ENCODE measurements at regions not wholly inside any gene's neighbourhood (a gene's known extent, or its start where the extent isn't known, plus 50 kb on each side); places are given as distances from the start of the nearest gene placed in this dataset.

DNA sequence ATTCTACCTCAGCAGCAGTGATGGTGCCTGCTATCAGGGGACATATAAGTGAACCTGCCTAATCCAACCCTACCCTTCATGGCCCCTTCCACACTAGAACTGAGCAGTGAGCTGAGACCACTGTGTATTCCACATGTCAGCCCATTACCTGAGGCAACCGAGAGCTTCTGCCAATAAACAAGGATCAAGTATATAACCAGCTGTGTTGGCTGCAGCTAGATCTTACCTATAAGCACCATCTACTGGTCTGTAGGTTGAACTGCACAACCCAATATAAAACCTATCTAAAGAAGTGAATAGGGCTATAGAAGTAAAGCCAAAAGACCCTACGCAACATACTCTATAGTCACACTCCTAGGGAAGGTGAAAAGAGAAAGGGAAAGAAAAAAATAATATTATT is 376.9 kb downstream of the HHIPL2 start:
- Histone ChIP-seq H3K27ac (no peak overlapping the region), H3K4me1 (peaks cover 0 to 4% of the 10 kb centered on the region in 2 donors), H3K36me3 (no peaks in the 10 kb centered on the region), H3K9me3 (no peaks in the 10 kb centered on the region), H3K27me3 (no peaks in the 10 kb centered on the region), H3K4me3 (no peak overlapping the region)
- TF ChIP-seq, protein P1, sequence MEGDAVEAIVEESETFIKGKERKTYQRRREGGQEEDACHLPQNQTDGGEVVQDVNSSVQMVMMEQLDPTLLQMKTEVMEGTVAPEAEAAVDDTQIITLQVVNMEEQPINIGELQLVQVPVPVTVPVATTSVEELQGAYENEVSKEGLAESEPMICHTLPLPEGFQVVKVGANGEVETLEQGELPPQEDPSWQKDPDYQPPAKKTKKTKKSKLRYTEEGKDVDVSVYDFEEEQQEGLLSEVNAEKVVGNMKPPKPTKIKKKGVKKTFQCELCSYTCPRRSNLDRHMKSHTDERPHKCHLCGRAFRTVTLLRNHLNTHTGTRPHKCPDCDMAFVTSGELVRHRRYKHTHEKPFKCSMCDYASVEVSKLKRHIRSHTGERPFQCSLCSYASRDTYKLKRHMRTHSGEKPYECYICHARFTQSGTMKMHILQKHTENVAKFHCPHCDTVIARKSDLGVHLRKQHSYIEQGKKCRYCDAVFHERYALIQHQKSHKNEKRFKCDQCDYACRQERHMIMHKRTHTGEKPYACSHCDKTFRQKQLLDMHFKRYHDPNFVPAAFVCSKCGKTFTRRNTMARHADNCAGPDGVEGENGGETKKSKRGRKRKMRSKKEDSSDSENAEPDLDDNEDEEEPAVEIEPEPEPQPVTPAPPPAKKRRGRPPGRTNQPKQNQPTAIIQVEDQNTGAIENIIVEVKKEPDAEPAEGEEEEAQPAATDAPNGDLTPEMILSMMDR (IDR thresholded peaks at IDR 0.05 in 4 of 5, conservative IDR thresholded peaks at IDR 0.05 in 1 of 5) = peak; percentile 39 to 63 (median 46)
- no peak for TF ChIP-seq POLR2A (IDR thresholded peaks at IDR 0.05)
- peak; percentile 84 to 88 for ATAC-seq
- intact Hi-C loops (cut with DNase I; ENCODE audit: low total_unique reads) = loop anchor here (1.0 kb wide), 1 partner anchor 628 kb away; no protein-coding TSS in a partner anchor
- in situ Hi-C loops (cut with MboI; ENCODE audit: low sequenced_read_pairs in 4 of 4) = loop anchor here in 3 of 4 donors (10.0 to 25.0 kb wide), 3 partner anchors 634 to 696 kb away; no protein-coding TSS in a partner anchor
- DNase-seq = no peak

GRCh38 chr1:222168621-222169020 is 379.3 kb downstream of the HHIPL2 start:
- peaks cover 0 to 4% of the 10 kb centered on the region in 2 donors for H3K4me1 ChIP-seq
- H3K27ac ChIP-seq = no peak overlapping the region
- no peak overlapping the region for H3K4me3 ChIP-seq
- ATAC-seq (no peak), DNase-seq (no peak)
- H3K36me3 ChIP-seq = no peaks in the 10 kb centered on the region
- intact Hi-C loops (cut with DNase I; ENCODE audit: low total_unique reads) (loop anchor here (10.0 kb wide), 1 partner anchor 424 kb away; the partner anchor contains the start of gene DUSP10), in situ Hi-C loops (cut with MboI; ENCODE audit: low sequenced_read_pairs in 4 of 4) (loop anchor here in 3 of 4 donors (25.0 kb wide), 2 partner anchors 631 to 681 kb away; no protein-coding TSS in a partner anchor)
- H3K27me3 ChIP-seq = no peaks in the 10 kb centered on the region
- no peak for TF ChIP-seq POLR2A (IDR thresholded peaks at IDR 0.05)
- TF ChIP-seq, protein P1 (IDR thresholded peaks at IDR 0.05 in 4 of 5, conservative IDR thresholded peaks at IDR 0.05 in 1 of 5) = no peak
- H3K9me3 ChIP-seq = no peaks in the 10 kb centered on the region

DNA sequence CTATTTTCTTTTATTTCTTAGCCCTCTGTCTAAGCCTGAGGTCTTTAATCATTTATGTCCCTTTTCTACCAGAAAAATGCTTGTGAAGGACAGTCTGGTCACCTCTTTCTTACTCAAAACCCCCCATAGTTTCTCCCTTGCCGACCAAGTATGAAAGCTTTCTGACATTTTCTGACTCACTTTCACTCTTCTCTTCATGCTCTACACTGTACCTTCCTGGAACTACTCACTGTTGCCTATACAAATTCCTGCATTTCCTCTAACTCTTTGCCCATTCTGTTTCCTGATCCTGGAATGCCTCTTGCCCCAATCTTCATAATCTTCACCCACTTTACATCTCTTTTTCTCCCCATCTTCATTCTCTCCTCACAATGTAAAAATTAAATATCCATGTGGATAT is 380.0 kb downstream of the HHIPL2 start:
- TF ChIP-seq POLR2A (IDR thresholded peaks at IDR 0.05) = no peak
- TF ChIP-seq, protein P1 (IDR thresholded peaks at IDR 0.05 in 4 of 5, conservative IDR thresholded peaks at IDR 0.05 in 1 of 5) = no peak
- no peak for DNase-seq
- Histone ChIP-seq H3K4me1 (peaks cover 0 to 4% of the 10 kb centered on the region in 2 donors), H3K4me3 (no peak overlapping the region), H3K27ac (no peak overlapping the region), H3K9me3 (no peaks in the 10 kb centered on the region), H3K27me3 (no peaks in the 10 kb centered on the region), H3K36me3 (no peaks in the 10 kb centered on the region)
- intact Hi-C loops (cut with DNase I; ENCODE audit: low total_unique reads) = loop anchor here (10.0 kb wide), 1 partner anchor 423 kb away; the partner anchor contains the start of gene DUSP10
- no peak for ATAC-seq
- in situ Hi-C loops (cut with MboI; ENCODE audit: low sequenced_read_pairs in 4 of 4) = loop anchor here in 3 of 4 donors (25.0 kb wide), 2 partner anchors 631 to 681 kb away; no protein-coding TSS in a partner anchor

- in situ Hi-C loops (cut with MboI; ENCODE audit: low sequenced_read_pairs in 4 of 4) = loop anchor here in 3 of 4 donors (25.0 kb wide), 2 partner anchors 630 to 680 kb away; no protein-coding TSS in a partner anchor
- Histone ChIP-seq H3K4me3 (no peak overlapping the region), H3K4me1 (peaks cover 0 to 4% of the 10 kb centered on the region in 2 donors), H3K9me3 (no peaks in the 10 kb centered on the region), H3K27me3 (no peaks in the 10 kb centered on the region), H3K27ac (no peak overlapping the region), H3K36me3 (no peaks in the 10 kb centered on the region)
- DNase-seq (no peak), ATAC-seq (peak in 1 of 2 donors; percentile 44)
- intact Hi-C loops (cut with DNase I; ENCODE audit: low total_unique reads) = loop anchor here (10.0 kb wide), 1 partner anchor 422 kb away; the partner anchor contains the start of gene DUSP10
- TF ChIP-seq POLR2A (IDR thresholded peaks at IDR 0.05) = no peak
- TF ChIP-seq, protein P1 (IDR thresholded peaks at IDR 0.05 in 4 of 5, conservative IDR thresholded peaks at IDR 0.05 in 1 of 5) = peak; percentile 8 to 57 (median 33)
Measured at GRCh38 chr1:222167111-222167510, 380.8 kb downstream of the HHIPL2 start.
